CD4-positive, alpha-beta T cell treated with Interleukin-17A for 1 hour (primary cell): ENCODE measurements at regions not wholly inside any gene's neighbourhood (a gene's known extent, or its start where the extent isn't known, plus 50 kb on each side); places are given as distances from the start of the nearest gene placed in this dataset.
A peak's percentile ranks its signal among the peaks of the same experiment; 100 is the strongest.

Source experiments
- DNase-seq: peaks from one replicate; pipeline ENCODE4 v3.0.0-alpha.2; 2020

DNA sequence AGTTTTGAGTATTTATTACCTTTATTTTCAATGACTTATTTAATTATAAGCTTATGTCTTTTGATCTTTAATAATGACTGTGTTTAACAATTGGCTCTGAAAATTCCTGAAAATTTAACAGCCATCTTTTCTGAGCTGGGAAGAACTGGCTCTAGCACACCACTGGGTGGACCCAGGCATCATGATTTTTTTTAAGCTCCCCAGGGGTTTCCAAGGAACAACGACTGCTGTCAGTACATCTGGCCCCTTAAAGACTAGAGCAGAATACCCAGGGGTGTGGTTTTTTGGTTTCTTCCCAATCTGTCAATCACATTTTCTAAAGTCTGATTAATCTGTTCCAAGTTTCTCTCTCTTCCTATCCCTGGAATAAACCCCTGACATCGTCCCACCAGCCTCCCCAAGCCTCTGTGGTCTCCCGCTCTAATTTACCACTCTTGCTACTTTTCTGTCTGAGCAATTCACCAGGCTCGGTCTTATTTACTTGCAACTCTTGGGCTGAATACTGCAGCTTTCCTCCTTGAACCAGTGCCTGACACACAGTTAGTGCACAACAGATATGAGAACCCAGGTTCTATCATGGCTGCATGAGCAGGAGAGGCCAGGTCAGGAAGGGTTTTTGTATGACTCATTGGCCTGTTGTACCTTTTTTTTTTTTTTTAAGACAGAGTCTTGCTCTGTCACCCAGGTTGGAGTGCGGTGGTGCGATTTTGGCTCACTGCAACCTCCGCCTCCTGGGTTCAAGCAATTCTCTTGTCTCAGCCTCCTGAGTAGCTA, 321.9 kb downstream of the ZSWIM6 start:
- no peak for DNase-seq

DNA sequence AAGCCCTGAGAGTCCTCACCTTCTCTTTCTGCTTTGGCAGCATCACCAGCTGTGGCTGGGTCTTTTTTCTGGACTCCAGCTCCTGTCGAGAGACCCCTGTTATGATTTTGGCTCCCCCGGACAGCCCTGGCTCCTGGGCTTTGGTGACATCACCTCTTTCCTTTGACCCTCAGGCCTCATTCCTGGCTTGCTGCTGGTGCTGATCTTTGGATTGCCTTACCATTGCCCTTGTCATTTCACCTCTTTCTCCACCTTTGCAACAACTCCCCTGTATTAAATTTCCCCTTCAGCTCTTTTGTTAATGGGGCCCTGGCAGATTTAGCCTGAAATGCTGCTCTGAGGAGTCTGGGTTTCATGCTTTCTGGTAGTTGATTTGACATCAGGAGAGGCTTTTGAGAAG, 322.8 kb downstream of the ZSWIM6 start:
- DNase-seq, result no peak

DNA sequence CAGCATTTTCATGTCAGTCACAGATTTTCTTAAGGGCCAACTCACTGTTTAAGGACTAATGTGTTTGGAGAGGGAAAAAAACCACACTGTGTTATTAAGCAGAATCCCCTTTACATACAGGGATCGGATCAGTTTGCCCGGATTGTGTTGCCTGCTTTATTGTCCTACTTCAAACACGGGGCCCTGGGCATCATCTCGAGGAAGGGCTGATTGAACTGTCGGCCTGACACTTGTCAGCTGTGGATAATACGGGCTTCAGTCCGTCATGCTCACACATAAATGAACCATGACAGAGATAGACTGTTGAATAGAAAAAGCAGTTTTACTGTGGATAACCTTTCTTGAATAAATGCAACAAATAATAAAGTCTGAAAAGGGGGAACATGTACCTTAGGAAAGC, 325.0 kb downstream of the ZSWIM6 start:
- DNase-seq, result no peak

DNA sequence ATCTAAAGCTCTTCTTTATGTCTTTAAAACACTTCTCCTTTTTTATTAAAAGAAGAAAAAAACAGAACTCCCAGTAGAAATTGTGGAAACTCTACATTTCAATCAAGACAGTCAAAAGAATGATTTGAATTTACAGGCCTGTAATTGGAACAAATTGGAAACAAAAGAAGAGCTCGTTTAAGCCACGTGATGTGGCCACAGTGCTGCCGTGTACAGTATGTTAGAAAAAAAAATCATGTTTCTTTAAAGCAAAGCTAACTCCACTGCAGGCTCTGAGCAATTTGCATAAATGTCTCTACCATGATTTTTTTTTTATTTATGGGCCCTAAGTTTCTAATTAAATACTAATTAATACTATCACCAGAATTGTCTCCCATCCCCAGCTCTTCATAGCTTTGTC, 325.6 kb downstream of the ZSWIM6 start:
- no peak for DNase-seq

DNA sequence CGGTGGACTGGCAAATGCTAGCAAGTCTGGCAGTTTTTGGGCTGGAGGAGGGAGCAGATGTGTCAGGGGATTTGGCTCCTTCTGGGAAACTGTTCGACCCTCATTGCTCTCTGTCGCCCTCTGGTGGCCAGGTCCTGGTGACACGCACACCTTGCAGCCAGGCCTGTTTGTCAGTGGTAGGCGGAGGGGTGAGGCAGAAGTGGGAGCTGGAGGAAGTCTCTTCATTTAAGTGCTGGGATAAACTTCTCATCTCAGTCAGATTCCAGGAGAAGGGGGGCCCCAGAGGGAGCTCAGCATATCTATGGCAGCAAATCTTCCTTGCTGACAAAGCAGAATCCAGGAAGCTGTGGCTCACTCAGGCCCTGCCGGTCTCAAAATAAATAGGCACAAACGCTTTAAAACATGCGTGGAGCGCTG, 326.5 kb downstream of the ZSWIM6 start:
- DNase-seq, result peak; percentile 72

DNA sequence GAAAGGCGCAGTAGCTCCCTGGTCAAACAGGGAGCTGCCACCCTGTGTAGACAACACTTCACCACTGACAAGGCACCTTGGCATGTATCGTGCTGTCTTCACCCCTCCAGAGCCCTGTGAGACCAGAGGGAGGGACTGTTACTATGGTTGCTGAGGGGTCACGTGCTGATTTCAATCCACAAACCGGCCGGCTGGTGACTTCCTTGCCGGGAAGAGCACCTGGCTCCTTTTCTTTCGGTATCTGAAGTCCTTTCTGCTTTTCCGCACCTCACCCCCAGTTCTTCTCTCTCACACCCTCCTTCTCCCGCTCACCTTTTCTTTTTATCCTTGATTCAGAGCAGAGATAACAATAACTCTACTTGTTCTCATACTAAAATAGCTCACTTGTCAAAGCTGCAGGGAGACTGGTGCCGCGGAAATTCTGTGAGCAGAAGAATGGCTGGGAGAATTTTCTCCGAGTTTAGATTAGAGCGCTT, 327.2 kb downstream of the ZSWIM6 start:
- DNase-seq, result no peak

DNA sequence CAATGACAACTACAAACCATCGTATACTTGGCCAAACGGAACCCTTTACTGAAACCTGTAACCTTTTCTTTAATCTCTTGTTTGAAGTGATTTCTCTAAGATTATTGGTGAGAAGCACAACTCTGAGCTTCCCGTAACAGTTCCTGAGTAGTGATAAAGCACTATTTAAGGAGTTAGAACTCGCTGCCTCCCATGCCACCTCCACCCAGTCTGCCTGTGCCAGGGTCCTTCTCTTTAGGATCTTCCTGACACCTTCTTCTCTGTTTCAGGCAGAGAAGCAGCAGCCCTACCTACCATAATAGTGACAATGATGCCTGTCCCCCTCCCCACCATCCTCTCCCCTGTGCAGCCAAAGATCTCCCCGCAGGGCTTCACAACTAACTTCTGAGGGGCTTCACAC, 330.6 kb downstream of the ZSWIM6 start:
- DNase-seq, result no peak

DNA sequence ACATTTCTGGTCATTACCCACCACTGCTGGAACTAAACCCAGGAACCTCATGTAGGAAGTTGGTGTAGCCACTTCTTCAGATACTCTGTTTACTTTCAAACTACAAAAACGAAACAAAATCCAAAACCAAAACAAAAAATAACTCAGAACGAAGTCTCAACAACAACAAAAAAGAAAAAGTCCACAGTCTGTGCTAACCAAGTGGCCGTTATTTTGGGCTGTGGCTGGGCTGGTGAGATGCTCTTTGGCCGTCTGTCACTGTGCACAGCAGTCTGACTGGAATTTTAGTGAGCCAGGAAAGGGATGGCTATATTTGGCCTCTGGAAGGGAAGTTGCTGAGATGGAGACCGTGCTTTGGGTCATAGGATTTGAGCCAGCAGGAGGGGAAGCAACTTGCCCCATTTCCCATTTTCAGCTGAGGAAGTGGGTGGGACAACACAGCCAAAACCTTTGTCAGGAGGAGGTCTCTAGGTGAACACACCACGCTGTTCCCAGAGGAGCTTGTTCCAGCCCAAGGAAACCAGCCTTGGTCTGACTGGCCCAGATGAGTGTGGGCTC, 334.1 kb downstream of the ZSWIM6 start:
- DNase-seq, result no peak

DNA sequence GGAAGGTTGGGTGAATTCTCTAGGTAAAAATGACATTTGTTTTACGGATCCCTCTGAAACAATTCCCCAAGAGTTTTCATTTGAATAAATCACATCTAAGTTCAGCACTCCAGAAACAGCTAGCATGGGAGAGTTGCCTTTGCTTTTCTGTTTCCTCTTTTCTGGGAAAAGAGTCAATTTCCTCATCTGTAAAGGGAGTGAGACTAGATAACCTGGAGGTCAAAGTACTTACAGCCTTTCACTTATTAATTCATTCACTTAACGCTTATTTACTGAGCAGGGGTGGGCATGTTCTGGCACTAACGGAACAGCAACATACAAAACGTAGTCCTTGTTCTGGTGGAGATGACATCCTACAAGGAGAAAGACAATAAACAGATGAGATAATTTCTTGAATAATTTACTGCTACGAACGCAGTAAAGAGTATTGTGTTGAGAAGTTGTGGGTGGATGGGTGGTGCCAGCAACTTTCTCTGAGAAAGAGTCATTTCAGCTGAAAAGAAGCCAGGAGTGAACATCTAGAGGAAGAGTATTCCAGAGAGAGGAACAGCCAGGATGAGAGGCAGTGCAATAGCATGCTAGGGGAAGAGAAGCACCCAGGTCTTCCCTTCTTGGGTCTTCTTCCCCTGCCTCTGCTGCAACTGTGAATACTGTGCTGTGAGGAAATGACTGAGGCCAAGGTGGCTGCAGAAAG, 335.6 kb downstream of the ZSWIM6 start:
- no peak for DNase-seq

DNA sequence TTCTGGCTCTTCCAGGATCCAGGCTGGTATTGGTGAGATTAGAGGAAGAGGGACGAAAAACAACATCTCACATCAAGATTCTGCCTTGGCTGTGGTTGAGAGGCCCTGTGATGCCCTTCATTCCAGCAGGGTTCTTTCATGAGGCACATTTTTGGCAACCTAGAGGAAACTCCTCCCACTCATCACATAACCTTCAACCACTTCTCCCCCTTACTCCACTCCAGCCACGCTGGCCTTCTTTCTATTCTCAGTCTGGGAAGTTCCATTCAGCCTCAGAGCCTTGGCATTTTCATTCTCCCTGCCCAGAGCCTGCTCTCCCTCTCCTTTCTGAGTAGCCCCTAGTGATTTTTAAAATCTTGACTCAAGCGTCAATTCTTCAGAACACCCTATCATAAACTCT, 337.5 kb downstream of the ZSWIM6 start:
- DNase-seq, result no peak

DNA sequence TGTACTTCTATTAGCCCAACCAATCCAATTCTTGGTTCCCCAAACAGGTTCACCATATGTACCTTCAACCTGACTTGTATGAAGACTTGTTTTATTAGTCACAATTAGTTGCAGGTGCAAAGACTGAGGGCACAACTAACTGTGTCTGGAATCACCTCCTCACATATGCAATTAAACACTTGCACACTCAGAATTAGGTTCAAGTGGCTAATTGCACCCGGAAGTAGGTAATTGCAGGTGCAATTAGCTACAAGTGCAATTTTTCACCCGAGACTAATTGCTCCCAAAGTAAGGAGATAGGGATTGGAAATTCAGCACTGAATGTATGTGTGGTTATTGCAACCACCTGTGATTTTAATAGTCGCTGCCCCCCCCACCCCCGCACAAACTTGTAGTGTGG, 338.9 kb downstream of the ZSWIM6 start:
- DNase-seq, result no peak

DNA sequence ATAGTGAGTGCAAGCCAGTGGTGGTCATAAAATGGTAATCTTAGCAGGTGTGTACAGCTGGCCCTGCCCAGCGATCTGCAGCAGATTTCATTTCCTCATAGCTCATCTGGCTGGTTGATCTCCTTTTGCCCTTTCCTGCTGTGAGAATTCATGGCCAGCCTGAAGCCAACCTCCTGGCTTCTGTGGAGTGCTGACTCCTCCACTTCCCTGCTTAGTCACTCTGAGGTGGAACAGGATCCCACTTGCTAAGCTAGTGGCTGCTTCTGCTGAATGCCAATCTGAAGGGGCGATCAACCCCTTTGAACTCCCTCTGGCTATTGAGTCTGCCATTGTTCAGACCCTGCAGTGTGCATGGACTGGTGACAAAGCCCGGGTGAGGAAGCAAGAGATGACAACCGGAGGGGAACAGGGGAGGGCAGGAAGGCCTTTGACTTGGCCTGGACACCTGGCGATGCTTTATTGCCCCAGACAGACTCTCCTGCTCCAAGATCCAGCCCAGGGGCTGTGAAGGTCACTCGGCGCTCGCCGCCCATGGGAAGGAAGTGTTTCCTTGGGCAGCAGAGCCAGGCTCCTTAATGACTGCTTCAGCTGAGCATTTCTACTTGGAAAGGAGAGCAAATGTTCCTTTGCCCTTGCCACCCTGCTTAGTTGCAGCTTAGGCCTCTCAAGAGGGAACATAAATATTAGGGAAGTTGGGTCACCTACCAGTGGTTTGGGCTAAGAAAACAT, 341.1 kb downstream of the ZSWIM6 start:
- DNase-seq, result no peak

DNA sequence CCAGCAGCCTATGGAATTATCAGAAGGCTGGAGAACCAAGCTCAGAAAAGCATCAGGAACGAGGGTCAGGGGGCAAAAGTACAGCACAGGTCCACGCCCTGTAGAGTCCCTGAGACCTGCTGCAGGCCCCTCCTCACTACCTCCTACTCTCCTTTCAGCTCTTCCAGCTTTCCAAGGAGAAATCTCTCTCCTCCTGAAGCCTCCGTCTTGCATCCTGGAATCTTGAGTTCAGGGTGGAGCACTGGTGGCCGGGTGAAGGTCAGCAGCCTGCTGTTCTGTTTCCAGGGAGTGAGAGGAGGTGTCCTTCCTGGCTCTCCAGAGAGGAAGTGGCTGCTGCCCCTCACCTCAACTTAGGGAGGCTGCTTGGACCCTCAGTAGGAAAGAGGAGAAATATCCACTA, 342.3 kb downstream of the ZSWIM6 start:
- no peak for DNase-seq

DNA sequence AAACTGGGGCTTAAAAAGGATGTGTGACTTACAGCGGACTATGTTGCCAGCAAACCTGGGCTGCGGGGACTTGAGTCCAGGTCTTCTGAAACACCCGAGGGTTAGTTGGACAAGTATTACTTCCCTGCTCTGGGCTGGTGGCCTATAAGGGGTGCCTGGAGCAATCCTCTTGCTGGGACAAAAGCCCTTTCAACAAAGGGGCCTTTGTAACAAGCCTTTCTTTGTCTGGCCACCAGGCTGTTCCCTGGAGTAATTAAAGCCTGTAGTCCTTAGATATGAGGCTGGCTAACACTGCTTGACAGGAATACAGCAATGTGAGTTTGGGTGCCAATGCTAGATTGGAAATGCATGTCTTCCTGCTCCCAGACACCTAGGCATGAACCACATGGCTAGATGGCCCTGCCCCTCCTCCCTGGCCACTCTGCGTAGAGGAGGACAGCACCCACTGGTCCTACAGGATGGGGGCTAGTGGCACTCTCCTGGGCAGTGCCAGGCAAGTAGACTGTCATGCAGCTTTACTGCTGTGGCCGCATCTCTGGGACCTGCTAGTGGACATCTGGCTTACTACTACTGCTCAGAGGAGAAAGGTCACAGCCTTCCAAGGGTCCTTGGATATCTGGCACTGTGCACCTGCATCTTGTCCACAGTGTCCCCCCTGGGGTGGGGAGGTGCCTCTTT, 343.1 kb downstream of the ZSWIM6 start:
- no peak for DNase-seq

DNA sequence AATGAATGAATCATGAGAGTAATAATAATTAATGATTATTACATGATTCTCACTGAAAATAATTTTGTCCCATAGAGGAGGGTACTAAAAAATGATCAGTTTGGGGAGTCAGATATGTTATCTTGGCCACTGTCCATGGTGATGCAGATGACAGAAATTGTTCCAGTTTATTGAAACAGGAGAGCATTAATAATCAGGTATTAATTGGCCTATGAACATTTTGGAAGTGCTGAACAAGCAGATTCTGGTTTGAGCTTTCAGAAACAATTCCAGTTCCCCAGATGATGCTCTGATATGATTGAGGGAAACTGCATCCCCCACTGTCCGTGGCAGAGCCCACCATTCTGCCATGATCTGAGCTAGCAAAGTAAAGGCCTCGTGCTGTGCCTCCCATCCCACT, 345.2 kb downstream of the ZSWIM6 start:
- no peak for DNase-seq

DNA sequence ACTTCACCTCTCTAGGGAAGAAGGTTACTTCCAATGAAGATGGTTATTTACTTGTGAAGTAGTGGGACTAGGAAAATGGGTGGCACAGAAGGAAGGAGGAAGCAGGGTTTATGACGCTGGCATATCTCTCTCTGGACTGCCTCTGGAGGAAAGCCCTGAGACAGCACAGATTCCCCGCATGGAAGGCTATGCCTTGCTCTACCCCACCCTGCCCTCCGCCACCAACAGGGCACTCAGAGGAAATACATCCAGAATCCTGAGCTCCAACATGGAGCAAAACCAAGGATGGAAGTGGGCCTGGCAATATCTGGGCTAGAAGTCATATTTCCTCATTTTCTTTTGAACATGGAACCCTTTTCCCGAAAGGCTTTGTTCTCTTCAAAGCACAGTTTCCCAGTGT, 346.9 kb downstream of the ZSWIM6 start:
- no peak for DNase-seq

DNA sequence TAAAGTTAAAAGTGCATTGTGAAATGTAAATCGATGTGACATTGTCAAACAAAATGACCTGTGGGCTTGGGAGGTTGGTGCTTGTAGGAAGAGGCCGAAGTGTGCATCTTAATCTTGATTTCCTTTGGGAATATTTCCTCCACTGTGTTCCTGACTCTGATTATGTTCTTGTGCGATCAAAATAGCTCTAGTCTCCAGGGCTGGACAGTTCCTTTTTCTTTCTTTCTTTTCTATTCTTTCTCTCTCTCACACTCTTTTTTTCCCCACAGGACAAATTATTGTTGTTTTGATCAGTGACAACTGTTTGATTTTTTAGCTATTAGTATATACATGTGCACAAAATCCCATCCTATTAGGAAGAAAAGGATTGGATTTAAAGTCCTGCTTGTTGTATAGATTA, 347.5 kb downstream of the ZSWIM6 start:
- DNase-seq, result no peak

DNA sequence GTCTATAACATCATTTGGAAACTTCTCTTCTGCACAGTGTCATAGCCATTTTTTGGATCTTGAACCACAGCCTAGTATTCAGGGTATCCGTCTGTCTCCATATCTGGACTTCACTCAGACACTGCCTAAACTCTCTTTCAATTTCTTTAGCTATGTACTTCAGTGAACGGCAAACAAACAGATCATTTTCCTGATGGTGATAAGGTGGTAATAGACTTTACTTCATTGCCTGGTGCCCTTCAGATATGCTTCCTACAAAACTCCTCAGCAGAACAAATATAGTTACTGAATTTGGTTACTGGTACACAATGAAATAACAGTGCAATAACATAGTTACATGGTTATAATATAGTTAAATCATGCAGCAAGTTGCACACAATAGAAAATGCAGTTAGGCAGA, 348.2 kb downstream of the ZSWIM6 start:
- DNase-seq, result no peak

DNA sequence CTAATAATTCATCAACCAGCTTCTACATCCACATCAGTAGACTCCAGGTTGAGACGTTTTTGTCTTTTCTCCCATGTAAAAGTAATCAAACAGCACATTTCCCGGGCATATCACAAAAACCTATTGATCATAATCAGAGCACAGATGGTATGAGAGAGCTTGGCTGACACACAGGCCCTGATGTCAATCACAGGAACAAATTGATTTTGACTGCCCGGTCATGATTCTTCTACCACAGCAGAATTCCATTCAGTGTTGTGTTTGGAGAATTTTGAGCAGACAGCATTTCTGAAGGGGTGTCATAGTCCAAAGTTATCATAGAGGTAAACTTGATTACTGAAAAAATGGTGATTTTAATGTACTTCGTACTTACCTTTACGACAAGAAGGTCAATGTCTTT, 351.1 kb downstream of the ZSWIM6 start:
- no peak for DNase-seq

DNA sequence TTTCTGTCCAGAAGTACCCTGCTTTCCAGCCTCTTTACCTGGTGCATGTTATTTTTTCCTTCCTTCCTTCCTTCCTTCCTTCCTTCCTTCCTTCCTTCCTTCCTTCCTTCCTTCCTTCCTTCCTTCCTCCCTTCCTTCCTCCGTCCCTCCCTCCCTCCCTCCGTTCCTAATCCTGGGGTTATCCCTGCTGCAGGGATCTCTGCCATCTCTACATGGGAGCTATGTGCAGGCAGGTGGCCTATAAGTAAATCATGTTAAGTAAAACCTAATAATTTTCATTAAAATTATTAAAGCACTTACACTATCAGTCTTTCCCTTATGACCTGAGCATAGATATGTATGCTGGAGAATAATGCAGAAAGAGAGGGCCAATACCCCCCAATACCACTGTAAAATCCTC, 351.9 kb downstream of the ZSWIM6 start:
- DNase-seq, result no peak

DNA sequence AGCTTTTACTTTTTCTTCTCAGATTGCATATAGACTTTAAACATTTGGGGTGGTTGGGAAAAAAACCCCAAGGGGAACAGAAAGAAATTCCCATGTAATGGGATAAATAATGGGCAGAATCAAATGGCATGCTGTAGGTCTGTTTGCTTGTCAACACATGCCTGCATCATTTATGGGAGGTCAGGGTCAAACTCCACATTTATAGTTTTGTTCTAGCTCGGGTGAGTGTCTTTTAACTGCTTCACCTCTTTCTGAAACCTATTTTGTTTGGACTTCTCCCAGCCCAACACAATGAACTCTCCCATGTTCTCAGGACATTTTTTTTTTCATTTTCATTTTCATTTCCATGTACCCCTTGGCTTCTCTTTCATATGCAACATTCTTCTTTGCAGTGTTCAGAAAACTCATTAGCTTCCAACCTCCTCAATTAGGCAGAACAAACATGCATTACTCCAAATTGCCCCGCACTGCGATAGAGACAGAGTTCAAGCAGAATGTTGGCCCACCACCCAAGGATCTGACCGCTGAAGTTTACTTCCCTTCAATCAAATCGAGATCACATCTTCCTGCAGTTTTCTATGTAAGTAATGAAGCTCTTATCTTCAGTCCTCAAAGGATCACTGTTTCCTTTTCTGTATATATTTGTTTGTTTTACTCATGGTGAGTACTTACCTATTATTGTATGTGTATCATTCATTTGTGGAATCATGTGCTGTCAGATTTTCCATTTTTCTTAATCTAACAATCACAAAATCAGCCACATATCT, 354.6 kb downstream of the ZSWIM6 start:
- DNase-seq, result no peak

DNA sequence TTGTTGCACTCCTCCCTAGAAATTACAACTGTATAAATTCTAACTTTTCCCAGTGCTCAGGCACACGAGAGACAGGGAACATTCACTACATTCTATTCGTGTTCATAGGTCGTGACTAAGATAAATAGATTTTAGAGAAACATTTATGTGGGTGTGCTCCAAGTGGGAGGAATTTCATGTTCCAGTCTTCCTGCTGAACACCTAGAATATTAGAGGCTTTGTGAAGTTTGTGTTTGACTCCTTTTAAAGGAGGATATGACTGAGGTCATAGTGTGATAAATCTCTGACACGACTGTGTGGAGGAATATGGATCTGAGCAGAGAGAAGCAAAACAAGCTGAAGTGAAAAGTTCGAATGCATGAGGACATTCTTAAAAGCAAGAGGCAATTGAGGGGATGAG, 355.3 kb downstream of the ZSWIM6 start:
- no peak for DNase-seq
